Neural cell (in vitro differentiated cells): ENCODE measurements at regions not wholly inside any gene's neighbourhood (a gene's known extent, or its start where the extent isn't known, plus 50 kb on each side); places are given as distances from the start of the nearest gene placed in this dataset.

Source experiments
- CTCF ChIP-seq: fragments of 450-650 bp; IDR thresholded peaks from 2 replicates; pipeline ENCODE4 v1.5.1; 2014; ENCODE audit warnings: antibody characterized with exemption, mild to moderate bottlenecking, moderate library complexity; ENCODE audit not compliant: poor library complexity, severe bottlenecking
- EP300 ChIP-seq: fragments of 450-650 bp; conservative IDR thresholded peaks from 2 replicates; pipeline ENCODE4 v1.6.1; 2014; ENCODE audit warnings: antibody characterized with exemption, mild to moderate bottlenecking, moderate library complexity; ENCODE audit not compliant: poor library complexity, severe bottlenecking
- EZH2 ChIP-seq: fragments of 200-600, 300-800 bp; shearing (Covaris generic), sonication (generic); IDR thresholded peaks from 2 replicates; pipeline ENCODE4 v1.6.1; 2014; ENCODE audit warnings: antibody characterized with exemption, low read length, borderline replicate concordance, mild to moderate bottlenecking; ENCODE audit not compliant: insufficient read depth, poor library complexity, severe bottlenecking
- POLR2AphosphoS5 ChIP-seq: IDR thresholded peaks from 2 replicates; pipeline ENCODE4 v1.6.1; 2012
- REST ChIP-seq: IDR thresholded peaks from 2 replicates; pipeline ENCODE4 v1.6.1; 2012; ENCODE audit warnings: borderline replicate concordance
- SMC3 ChIP-seq: fragments of 450-650 bp; conservative IDR thresholded peaks from 2 replicates; pipeline ENCODE4 v1.6.1; 2014; ENCODE audit warnings: antibody characterized with exemption, mild to moderate bottlenecking, moderate library complexity; ENCODE audit not compliant: poor library complexity
- TAF1 ChIP-seq: IDR thresholded peaks from 2 replicates; pipeline ENCODE4 v1.6.1; 2012; ENCODE audit warnings: low read depth

- TF ChIP-seq CTCF (no peak), EP300 (no peak), REST (no peak), SMC3 (no peak), EZH2 (no peak), TAF1 (no peak), POLR2AphosphoS5 (no peak)
Measured at GRCh38 chr18:60060026-60060425, 160.2 kb downstream of the PMAIP1 start.
